ENCODE measurements at regions not wholly inside any gene's neighbourhood (a gene's known extent, or its start where the extent isn't known, plus 50 kb on each side); places are given as distances from the start of the nearest gene placed in this dataset.

GRCh38 chr10:117860135-117860534 is 186.6 kb downstream of the RAB11FIP2 start:
- DNase-seq (ENCODE audit: low spot score in 2 of 2), result peak in 1 of 2 donors; percentile 35
- H3K4me3 ChIP-seq (ENCODE audit: low read depth, poor library complexity, severe bottlenecking), result no peak overlapping the region
- TF ChIP-seq CTCF (IDR thresholded peaks at IDR 0.05) (no peak), POLR2A (IDR thresholded peaks at IDR 0.05) (no peak)
- intact Hi-C loops (cut with DNase I; ENCODE audit: low total_unique reads), result no loop called here
- WGBS, 2 donors, result 60 to 64% methylated on average over 5 of the region's 5 CpGs

GRCh38 chr10:117860823-117861222 is 185.9 kb downstream of the RAB11FIP2 start:
- intact Hi-C loops (cut with DNase I; ENCODE audit: low total_unique reads), result no loop called here
- H3K4me3 ChIP-seq (ENCODE audit: low read depth, poor library complexity, severe bottlenecking), result no peak overlapping the region
- no peak for TF ChIP-seq CTCF (IDR thresholded peaks at IDR 0.05)
- DNase-seq (ENCODE audit: low spot score in 2 of 2), result no peak

- no peak overlapping the region for H3K4me3 ChIP-seq (ENCODE audit: low read depth, poor library complexity, severe bottlenecking)
- DNase-seq (ENCODE audit: low spot score in 2 of 2), result no peak
- intact Hi-C loops (cut with DNase I; ENCODE audit: low total_unique reads), result no loop called here
- WGBS, 2 donors, result 91% methylated on average over 4 of the region's 4 CpGs
- TF ChIP-seq POLR2A (IDR thresholded peaks at IDR 0.05) (no peak), CTCF (IDR thresholded peaks at IDR 0.05) (no peak)
Observed at GRCh38 chr10:117861329-117861728, 185.4 kb downstream of the RAB11FIP2 start.

- 42 to 80% methylated on average over 2 of the region's 2 CpGs for WGBS, 2 donors
- intact Hi-C loops (cut with DNase I; ENCODE audit: low total_unique reads), result no loop called here
- TF ChIP-seq CTCF (IDR thresholded peaks at IDR 0.05), result no peak
- no peak for TF ChIP-seq POLR2A (IDR thresholded peaks at IDR 0.05)
- no peak for DNase-seq (ENCODE audit: low spot score in 2 of 2)
- no peak overlapping the region for H3K4me3 ChIP-seq (ENCODE audit: low read depth, poor library complexity, severe bottlenecking)
Observed at GRCh38 chr10:117863771-117864170, 183.0 kb downstream of the RAB11FIP2 start.

GRCh38 chr10:117865945-117866344 is 180.8 kb downstream of the RAB11FIP2 start:
- intact Hi-C loops (cut with DNase I; ENCODE audit: low total_unique reads), result no loop called here
- H3K4me3 ChIP-seq (ENCODE audit: low read depth, poor library complexity, severe bottlenecking), result no peak overlapping the region
- TF ChIP-seq CTCF (IDR thresholded peaks at IDR 0.05) (no peak), POLR2A (IDR thresholded peaks at IDR 0.05) (no peak)
- no peak for DNase-seq (ENCODE audit: low spot score in 2 of 2)
- 88% methylated on average over 4 of the region's 4 CpGs for WGBS, 2 donors

- WGBS, 2 donors, result 79 to 80% methylated on average over 9 of the region's 9 CpGs
- TF ChIP-seq CTCF (IDR thresholded peaks at IDR 0.05) (no peak), POLR2A (IDR thresholded peaks at IDR 0.05) (no peak)
- no peak overlapping the region for H3K4me3 ChIP-seq (ENCODE audit: low read depth, poor library complexity, severe bottlenecking)
- intact Hi-C loops (cut with DNase I; ENCODE audit: low total_unique reads), result no loop called here
- no peak for DNase-seq (ENCODE audit: low spot score in 2 of 2)
Observed at GRCh38 chr10:117868151-117868550, 178.6 kb downstream of the RAB11FIP2 start.

All from lower leg skin (tissue), 4 donors.